HUES64 (cell line): ENCODE measurements at regions not wholly inside any gene's neighbourhood (a gene's known extent, or its start where the extent isn't known, plus 50 kb on each side); places are given as distances from the start of the nearest gene placed in this dataset.

Source experiments
- H3K27ac ChIP-seq: 2 replicates; pipeline ENCODE4 v1.7.0; 2013; ENCODE audit warnings: low read depth, low read length, inconsistent platforms
- H3K27me3 ChIP-seq: 2 replicates; pipeline ENCODE4 v1.6.1; 2013; ENCODE audit warnings: mild to moderate bottlenecking, low read length; ENCODE audit not compliant: insufficient read depth
- H3K36me3 ChIP-seq: 2 replicates; pipeline ENCODE4 v1.6.1; 2013; ENCODE audit warnings: mild to moderate bottlenecking, low read length; ENCODE audit not compliant: insufficient read depth
- H3K4me1 ChIP-seq: 2 replicates; pipeline ENCODE4 v1.6.1; 2013; ENCODE audit warnings: mild to moderate bottlenecking, low read length, moderate library complexity; ENCODE audit not compliant: insufficient read depth
- H3K4me3 ChIP-seq: 2 replicates; pipeline ENCODE4 v1.5.1; 2013; ENCODE audit warnings: mild to moderate bottlenecking, low read length, moderate library complexity
- H3K9ac ChIP-seq: 2 replicates; pipeline ENCODE4 v1.6.1; 2013; ENCODE audit warnings: mild to moderate bottlenecking, low read depth, low read length
- H3K9me3 ChIP-seq: 2 replicates; pipeline ENCODE4 v1.6.1; 2013; ENCODE audit warnings: low read depth, low read length; ENCODE audit not compliant: insufficient read depth
- WGBS: fragments of 150-250, 120-280 bp; methylation state at CpG from one replicate; pipeline ENCODE4 v1.1.7; 2013; ENCODE audit warnings: missing lambda C conversion rate; 5-methylcytosine and 5-hydroxymethylcytosine counted together

DNA sequence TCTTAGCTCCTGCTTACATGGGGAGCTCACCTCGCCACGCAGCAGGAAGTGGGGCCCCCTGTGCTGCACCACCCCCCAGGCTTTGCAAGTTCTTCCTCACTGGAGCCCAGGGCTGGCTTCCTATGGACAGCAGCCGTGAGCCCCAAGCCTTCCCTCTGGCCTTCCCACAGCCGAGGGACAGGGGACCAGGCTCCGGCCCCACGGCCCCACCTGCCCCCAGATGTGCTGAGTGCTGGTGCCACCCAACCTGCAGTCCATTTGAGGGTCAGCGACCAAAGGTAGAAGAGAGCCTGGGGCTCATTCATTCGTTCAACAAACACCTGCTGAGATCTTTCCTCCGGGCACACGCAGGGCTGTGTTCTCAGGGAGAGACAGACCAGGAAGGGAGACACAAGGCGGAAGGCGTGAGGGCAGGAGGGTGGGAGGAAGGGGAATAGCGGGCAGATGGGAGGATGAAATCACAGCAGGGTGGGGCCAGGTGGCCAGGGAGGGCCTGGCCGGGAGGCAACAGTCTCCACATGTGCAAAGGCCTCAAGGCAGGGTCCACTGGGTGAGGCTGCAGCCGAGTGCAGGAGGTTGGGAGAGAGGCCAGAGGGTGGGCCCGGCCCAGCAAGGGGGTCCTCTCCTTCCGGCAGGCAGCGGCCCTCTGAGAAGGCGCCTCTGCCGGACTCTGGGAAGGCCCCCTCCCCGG is 100.1 kb downstream of the FOXL3 start:
- H3K9me3 ChIP-seq = peaks cover 11% of the 10 kb centered on the region
- no peaks in the 10 kb centered on the region for H3K36me3 ChIP-seq
- no peak overlapping the region for H3K4me3 ChIP-seq
- H3K9ac ChIP-seq = no peak overlapping the region
- no peaks in the 10 kb centered on the region for H3K27me3 ChIP-seq
- H3K27ac ChIP-seq = no peak overlapping the region
- 89% methylated on average over 21 of the region's 21 CpGs for WGBS
- no peaks in the 10 kb centered on the region for H3K4me1 ChIP-seq

DNA sequence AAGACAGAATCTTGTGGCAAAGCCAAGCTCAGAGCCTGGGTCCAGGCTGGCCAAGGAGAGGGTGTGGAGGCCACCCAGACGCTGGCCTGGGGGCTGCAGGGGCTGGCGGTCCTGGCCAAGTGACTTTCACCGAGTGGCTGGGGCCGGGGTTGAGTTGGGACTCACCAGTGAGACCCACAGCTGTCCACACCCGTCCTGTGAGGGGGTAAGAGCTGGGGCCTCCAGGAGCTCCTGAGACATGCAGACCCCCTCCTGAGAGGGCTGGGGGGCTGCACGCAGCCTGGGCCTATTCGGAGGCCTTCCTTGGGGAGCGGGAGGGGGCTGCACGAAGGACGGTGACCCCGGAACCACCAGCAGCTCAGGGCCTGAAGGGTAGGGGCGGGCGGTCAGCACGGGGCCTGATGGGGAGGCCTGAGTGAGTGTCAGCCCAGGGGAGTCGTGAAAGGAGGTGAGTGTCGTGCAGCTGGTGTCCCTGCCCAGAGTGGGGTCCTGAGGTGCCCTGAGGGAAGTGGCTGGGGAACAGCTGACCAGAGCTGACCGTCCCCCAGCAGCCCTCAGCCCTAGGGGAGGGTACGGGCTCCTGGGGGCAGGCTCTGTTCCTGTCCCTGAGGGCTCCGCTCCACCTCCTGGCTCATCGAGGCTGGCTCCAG is 100.9 kb downstream of the FOXL3 start:
- Histone ChIP-seq H3K9ac (no peak overlapping the region), H3K9me3 (peaks cover 20% of the 10 kb centered on the region), H3K27me3 (no peaks in the 10 kb centered on the region), H3K4me1 (no peaks in the 10 kb centered on the region), H3K4me3 (no peak overlapping the region), H3K36me3 (no peaks in the 10 kb centered on the region), H3K27ac (no peak overlapping the region)
- WGBS = 89% methylated on average over 20 of the region's 20 CpGs

DNA sequence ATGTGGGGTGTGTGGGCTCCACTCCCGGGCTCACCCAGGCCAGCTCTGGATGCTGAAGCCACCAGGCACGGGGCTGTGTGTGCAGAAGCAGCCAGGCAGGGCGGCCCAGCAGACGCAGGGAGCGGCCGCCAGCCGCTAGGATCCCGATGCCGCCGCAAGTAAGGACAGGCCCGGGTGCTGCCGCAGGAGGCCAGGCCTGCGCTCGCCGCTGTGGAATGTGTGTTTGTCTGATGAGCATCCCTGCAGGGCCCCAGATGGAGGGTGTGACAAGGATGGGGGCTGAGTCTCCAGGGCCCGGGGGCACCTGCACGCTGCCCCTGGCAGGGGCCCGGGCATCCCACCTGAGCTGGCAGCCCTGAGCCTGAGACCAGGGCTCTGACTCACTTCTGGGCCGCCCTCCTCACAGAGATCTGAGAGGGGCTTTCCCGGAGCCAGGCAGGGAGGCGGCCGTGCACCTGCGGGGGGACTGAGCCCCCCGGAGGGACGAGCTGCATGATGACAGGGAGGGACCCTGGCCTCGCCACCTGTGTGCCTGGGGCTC is 101.5 kb downstream of the FOXL3 start:
- H3K27ac ChIP-seq = no peak overlapping the region
- H3K4me3 ChIP-seq = no peak overlapping the region
- H3K27me3 ChIP-seq = no peaks in the 10 kb centered on the region
- H3K4me1 ChIP-seq = no peaks in the 10 kb centered on the region
- no peaks in the 10 kb centered on the region for H3K36me3 ChIP-seq
- no peak overlapping the region for H3K9ac ChIP-seq
- peaks cover 26% of the 10 kb centered on the region for H3K9me3 ChIP-seq
- WGBS = 87% methylated on average over 26 of the region's 26 CpGs

DNA sequence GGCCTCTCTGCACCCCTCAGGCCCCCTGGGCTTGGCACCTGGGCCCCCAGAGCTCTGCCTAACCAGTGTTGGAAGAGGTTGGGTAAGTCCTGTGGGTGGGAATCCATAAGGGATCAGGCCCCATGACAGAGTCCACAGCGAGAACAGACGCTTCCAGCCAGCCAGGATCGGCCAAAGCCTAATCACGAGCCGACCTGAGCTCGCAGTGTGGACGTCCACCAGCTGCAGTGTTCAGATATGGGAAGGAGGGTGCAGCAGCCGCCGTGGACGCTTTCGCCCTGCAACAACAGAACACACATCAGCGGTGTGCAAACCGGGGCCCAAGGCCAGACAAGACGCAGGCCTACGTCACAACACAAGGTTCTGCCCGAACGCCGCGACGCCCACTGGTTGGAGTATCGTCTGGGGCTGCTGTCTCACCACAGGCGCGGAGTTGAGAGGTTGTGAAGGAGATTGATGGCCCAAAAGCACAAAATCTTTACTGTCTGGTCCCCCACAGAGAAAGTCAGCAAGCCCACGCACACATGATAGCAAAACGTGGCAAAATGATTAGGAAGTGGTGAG is 102.1 kb downstream of the FOXL3 start:
- H3K9ac ChIP-seq = no peak overlapping the region
- H3K27me3 ChIP-seq = no peaks in the 10 kb centered on the region
- no peaks in the 10 kb centered on the region for H3K4me1 ChIP-seq
- peaks cover 31% of the 10 kb centered on the region for H3K9me3 ChIP-seq
- no peaks in the 10 kb centered on the region for H3K36me3 ChIP-seq
- 95% methylated on average over 24 of the region's 25 CpGs for WGBS
- no peak overlapping the region for H3K4me3 ChIP-seq
- no peak overlapping the region for H3K27ac ChIP-seq

DNA sequence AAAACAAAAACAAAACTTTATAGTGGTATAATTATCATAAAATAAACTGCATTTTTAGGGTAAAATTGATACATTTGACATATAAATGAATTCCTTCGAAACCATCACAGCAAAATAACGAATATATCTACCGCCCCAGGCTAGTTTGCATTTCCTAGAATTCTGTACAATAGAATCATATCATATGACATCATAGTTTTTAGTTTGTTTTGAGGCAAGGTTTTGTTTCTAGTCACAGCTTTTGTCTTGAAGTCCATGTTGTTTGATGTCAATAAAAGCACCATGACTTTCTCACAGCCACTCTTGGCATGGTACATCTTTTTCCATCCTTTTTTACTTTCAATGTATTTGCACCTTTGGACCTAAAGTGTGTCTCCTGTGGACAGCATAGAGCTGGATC is 102.9 kb downstream of the FOXL3 start:
- no CpG with 5 or more reads among the region's 3 CpGs for WGBS
- H3K27me3 ChIP-seq = no peaks in the 10 kb centered on the region
- no peak overlapping the region for H3K27ac ChIP-seq
- H3K36me3 ChIP-seq = no peaks in the 10 kb centered on the region
- no peak overlapping the region for H3K4me3 ChIP-seq
- H3K4me1 ChIP-seq = no peaks in the 10 kb centered on the region
- H3K9ac ChIP-seq = no peak overlapping the region
- H3K9me3 ChIP-seq = peaks cover 33% of the 10 kb centered on the region

DNA sequence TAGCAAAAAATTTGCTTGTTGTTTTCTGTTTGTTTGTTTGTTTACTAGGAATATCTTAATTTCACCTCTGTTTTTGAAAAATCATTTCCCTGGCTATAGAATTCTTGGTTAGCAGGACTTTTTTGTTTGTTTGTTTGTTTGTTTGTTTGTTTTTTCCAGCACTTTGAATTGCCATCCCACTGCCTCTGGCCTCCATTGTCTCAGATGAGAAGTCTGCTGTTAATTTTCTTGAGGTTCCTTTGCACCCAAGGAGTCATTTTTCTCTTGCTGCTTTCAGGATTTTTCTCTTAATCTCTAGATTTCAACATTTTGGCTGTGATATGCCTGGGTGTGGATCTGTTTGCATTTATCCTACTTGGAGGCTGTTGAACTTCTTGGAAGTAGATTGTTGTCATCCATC is 105.7 kb downstream of the FOXL3 start:
- Histone ChIP-seq H3K27me3 (no peaks in the 10 kb centered on the region), H3K36me3 (no peaks in the 10 kb centered on the region), H3K4me3 (no peak overlapping the region), H3K4me1 (no peaks in the 10 kb centered on the region), H3K9ac (no peak overlapping the region), H3K27ac (no peak overlapping the region), H3K9me3 (peaks cover 54% of the 10 kb centered on the region)

DNA sequence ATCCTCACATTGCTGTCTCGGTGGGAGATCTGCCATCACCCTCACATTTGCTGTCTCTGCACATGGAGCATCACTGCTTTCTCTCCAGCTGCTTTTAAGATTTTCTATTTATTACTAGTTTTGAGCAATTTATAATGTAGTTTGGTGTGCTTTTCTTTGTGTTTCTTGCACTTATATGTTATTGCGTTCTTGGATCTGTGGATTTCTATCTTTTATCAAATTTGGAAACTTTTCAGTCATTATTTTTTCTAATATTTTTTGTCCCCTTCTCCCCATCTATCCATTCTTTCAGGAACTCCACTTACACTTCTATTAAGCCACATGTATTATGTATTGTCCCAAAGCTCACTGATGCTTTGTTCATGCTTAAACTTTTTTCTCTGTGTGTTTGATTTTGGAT is 108.9 kb downstream of the FOXL3 start:
- Histone ChIP-seq H3K4me1 (no peaks in the 10 kb centered on the region), H3K36me3 (no peaks in the 10 kb centered on the region), H3K27me3 (no peaks in the 10 kb centered on the region), H3K9ac (no peak overlapping the region), H3K9me3 (peaks cover 57% of the 10 kb centered on the region), H3K27ac (no peak overlapping the region), H3K4me3 (no peak overlapping the region)
- WGBS = 79% methylated on average over 1 of the region's 2 CpGs

DNA sequence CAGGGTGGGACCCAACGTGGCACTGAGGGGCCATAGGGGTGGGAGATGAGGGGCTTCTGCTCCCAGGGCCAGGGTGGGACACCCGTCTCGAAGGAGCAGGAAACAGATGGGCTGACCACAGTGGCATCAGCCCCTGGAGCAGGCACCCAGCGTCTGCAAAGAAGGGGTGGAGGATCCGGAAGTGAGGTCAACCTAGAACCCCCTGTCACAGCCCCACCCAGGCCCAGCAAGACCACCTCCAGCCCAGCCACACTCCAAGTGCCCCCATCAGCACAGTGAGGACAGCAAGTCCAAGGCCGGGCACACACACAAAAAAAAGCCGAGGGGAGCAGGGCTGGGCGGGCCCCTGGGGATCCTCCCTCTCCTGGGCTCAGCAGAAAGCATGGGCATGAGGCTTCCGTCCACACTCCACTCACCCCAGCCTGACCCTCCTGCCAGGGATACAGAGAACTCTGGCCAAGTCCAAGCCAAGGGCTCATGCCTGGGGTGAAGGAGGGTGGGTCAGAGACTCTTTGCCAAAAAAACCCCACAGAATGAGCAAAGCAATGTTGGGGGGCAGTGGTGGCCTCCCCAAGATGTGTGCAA is 111.0 kb downstream of the FOXL3 start:
- Histone ChIP-seq H3K9me3 (peaks cover 44% of the 10 kb centered on the region), H3K27me3 (no peaks in the 10 kb centered on the region), H3K4me3 (no peak overlapping the region), H3K4me1 (peaks cover 6% of the 10 kb centered on the region; the same call in 1 of the 2 replicates), H3K36me3 (no peaks in the 10 kb centered on the region), H3K27ac (no peak overlapping the region), H3K9ac (no peak overlapping the region)
- 88% methylated on average over 9 of the region's 9 CpGs for WGBS

DNA sequence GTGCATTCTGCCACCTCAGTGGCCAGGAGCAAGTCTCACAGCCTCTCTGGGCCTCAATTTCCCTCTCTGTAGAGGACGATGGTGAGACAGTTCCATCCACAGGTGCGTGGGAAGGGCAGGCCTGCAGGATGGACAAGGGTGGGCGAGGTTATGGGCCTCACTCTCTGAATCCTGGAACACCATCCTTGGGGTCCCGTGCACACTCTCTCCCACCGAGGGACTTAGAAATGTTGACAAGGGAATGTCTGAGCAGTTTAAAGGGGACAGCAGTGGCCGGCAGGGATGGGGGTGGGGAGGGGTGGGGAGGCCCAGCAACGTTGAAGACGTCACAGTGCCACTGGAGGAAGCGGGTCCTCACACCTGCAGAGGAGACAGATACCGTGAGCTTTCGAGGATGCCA is 111.5 kb downstream of the FOXL3 start:
- no peak overlapping the region for H3K9ac ChIP-seq
- H3K4me1 ChIP-seq = peaks cover 10% of the 10 kb centered on the region; the same call in 1 of the 2 replicates
- H3K27ac ChIP-seq = no peak overlapping the region
- WGBS = 92% methylated on average over 11 of the region's 11 CpGs
- H3K9me3 ChIP-seq = peaks cover 39% of the 10 kb centered on the region
- H3K27me3 ChIP-seq = no peaks in the 10 kb centered on the region
- no peak overlapping the region for H3K4me3 ChIP-seq
- H3K36me3 ChIP-seq = no peaks in the 10 kb centered on the region

DNA sequence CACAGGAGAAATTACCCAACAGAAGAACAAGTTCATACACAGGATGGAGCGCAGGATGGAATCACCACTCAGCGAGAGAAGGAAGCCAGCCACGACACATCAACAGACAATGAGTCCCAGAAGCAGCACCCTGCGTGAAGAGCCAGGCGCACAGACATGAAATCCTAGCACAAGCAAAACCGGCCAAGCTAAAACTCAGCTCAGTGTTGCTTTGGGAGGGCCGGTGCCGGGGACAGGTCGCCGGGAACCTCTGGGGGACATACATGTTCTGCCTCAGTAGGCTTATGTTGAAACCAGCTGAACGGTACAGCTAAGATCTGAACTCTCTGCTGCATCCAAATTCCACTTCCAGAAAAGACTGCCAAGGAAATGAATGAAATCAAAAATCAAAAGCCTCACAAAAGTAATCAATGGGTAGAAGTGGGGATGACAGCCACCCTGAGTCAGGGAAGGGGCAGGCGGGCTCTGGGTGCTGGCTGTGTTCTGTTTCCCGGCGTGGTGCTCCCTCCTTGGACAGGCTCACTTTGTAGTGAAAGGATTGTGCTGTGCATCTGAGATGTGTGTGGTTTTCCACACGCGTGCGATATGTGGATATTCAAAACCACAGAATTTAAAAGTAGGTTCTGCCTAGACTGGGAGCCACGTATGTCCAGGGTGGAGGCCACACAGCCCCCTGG is 114.7 kb downstream of the PDGFA start:
- Histone ChIP-seq H3K9ac (no peak overlapping the region), H3K27ac (no peak overlapping the region), H3K36me3 (no peaks in the 10 kb centered on the region), H3K27me3 (no peaks in the 10 kb centered on the region), H3K9me3 (peaks cover 15% of the 10 kb centered on the region), H3K4me1 (peaks cover 10% of the 10 kb centered on the region; the same call in 1 of the 2 replicates), H3K4me3 (no peak overlapping the region)
- WGBS = 93% methylated on average over 18 of the region's 18 CpGs
